Peyer's patch (tissue), 4 donors: ENCODE measurements at regions not wholly inside any gene's neighbourhood (a gene's known extent, or its start where the extent isn't known, plus 50 kb on each side); places are given as distances from the start of the nearest gene placed in this dataset.

ENCODE experiments used
- CTCF ChIP-seq, 6 experiments: fragments of 450-650 bp in 4 of 6; fragments of 200-600 bp in 2 of 6; sonication (generic) in 1 of 6; IDR thresholded peaks; one replicate each; pipeline ENCODE4 v1.5.1; 2017 to 2019; ENCODE audit warnings: antibody characterized with exemption in 6 of 6, mild to moderate bottlenecking in 3 of 6, moderate library complexity in 1 of 6
- POLR2A ChIP-seq, 2 donors: fragments of 450-650 bp; IDR thresholded peaks; one replicate each; pipeline ENCODE4 v1.5.1; 2017; ENCODE audit warnings: antibody characterized with exemption in 2 of 2, mild to moderate bottlenecking in 2 of 2, moderate library complexity in 2 of 2

GRCh38 chr3:21952856-21953255 is 201.8 kb upstream of the ZNF385D start:
- TF ChIP-seq POLR2A (IDR thresholded peaks at IDR 0.05) (no peak), CTCF (IDR thresholded peaks at IDR 0.05) (no peak)
